SIG-M5 treated with dmso at 0.1 percent for 504 hours (cell line): ENCODE measurements at regions not wholly inside any gene's neighbourhood (a gene's known extent, or its start where the extent isn't known, plus 50 kb on each side); places are given as distances from the start of the nearest gene placed in this dataset.
"Not testable (repeated sequence)": the region's sequence is repeated elsewhere in the genome, so short reads cannot be mapped to it uniquely, and the experiment has no call there.

Experiments
- DNase-seq: peaks from one replicate; lab custom pipeline; 2025; ENCODE audit not compliant: unreplicated experiment; lab: John Stamatoyannopoulos, UW

DNA sequence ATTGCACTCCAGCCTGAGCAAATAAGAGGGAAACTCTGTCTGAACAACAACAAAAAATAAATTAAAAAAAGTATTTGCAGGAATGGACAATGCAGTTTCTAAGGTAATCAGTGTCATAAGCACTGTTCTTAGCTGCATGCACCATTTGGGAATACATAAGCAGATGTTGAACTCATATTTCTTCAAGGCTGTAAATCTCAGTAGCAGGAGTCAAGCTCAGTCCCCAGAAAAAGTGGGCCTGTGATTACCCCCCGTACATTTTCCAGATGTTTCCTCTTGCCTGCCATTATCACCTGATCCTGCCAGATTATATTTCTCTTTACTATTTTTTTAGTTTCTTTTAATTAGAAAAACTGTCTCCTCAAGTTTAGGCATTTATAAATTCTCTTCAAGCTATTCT is 667.6 kb upstream of the ANKRD30A start:
- DNase-seq = no peak

DNA sequence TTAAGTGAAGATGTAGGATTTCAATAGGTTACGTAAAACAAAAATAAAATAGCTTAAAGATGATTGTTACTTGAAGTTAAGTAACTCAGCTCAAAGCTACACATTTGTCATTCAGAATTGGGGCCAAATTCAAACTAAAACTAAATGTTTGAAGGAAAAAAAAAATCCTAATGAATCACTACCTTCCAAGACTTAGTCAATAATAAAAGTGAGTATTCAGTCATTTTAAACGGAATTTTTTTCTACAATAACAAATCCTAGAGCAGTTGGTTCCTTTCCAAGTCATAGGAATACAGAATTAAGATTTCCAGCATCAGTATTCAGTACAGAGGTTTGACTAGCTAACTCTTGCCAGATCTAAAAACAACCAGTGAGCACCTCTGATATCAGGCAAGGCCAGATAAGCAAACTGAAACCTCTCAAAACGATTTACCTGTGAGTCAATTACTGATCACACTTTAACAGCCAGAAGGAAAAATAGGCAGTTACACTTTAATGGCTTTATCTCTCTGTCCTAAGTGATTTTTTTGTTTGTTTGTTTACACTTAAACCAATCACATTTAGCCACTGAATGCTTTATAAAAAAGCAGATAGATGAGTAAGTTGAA is 669.8 kb upstream of the ANKRD30A start:
- no peak for DNase-seq

DNA sequence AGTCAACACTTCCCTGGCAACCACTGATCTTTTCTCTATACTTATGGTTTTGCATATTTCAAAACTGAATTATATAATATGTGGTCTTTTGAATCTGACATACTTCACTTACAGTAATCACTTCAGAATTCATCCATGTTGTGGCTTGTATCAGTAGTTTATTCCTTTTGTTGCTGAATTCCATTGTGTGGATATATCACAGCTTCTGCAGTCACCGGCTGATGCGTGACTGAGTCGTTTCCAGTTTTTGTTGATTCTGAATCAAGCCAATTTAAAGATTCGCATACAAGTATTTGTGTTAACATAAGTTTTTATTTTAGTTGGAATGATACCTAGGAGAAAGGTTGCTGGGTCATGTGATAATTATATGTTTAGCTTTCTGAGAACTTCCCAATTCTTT is 672.5 kb upstream of the ANKRD30A start:
- DNase-seq = no peak

DNA sequence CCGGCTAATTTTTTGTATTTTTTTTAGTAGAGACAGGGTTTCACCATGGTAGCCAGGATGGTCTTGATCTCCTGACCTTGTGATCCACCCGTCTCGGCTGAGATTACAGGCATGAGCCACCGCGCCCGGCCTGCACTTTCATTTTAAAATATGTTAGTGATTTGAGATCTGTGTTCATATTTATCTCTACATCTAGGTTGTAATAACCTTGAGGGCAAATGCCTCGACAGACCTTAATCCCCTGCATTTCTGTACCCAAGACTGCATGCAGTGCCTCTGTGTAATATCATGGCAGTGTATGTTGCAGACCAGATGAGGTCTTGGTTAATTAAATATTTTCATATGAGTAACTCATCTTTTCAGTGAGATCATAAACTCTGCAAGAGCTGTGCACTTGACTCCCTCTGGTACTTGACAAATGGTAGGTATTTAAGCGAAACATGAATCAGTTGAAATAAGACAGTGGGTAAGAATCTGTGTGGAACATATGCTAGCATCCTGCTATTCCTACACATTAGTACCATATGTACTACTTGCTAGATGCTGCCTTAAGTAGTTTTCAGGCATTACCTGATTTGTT is 673.9 kb upstream of the ANKRD30A start:
- DNase-seq = no peak

DNA sequence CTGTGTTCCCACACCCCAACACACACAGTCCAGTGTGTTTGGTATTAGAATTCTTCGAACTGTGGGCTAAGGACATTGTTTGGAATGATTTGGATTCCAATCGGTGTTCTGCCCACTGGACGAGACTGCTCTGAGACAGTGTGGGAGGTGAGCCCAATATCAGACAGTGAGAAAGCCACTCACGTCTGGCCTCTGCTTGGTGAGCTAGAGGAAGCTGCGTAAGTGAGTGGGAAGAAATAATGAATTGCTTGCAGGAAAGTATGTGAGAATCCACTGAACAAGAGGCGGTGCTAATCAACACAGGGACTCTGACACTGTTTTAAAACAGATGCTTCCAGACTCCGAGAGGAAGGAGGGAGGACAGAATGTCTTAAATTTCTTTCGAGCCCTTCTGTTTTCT is 675.0 kb upstream of the ANKRD30A start:
- DNase-seq = no peak

DNA sequence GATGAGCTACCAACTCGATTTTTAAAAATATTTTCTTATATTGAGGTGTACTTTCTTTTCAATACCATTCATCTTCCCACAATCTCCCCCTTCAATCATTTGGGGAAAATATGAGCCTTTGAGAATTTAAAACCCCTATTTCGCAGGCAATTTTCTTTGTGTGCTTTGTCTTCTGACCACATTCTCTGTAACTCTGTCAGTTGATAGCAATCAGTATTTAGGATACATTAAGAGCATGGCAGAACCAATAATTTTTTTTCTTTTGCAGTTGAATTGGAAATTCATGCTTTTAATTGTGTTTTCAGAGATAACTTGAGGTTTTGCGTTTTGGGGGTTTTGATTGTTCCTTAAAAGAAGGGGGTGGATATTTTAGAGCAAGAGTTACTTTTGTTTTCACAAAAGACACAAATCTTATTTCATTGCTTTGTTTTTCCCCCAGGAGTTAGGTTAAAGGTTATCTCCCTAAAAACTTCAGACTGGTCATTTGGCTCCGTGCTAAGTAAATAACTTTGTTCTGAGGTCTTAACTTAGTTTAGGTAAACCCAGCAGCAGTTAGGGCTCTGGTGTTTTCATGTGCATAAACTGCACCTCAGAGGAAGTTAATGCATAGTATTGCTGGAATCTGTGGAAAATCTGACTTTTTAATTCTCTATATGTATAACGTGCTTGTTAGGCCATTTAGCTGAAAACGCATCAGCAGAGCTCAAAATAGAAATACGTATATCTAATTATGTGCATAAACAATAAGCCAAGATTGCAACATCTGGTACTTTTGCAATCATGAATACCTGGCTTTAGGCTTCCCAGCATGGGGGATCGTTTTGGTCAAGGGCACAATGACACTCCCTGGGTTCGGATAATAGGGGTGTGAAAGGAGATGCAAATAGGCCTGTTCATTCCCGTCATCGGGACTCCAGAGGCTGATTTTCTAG is 676.4 kb upstream of the ANKRD30A start:
- no peak for DNase-seq

DNA sequence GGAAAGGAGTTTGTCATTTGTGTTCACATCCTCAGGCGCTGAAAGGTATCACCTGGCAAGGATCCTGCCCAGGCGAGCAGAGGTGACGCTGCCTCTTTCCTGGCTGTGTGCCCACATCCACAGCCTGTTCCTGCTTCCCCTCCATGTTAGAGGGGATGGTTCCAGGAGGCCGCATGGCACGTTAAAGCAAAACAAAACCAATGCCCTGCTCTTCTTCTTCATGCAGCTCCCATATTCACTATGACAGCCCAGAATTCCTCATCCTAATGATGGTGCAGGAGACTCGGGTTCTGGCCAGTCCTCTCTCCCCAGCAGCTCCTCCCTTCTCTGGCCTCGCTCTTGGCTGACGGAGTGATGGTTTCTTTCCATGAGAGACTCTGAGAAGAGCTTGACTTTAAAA is 678.5 kb upstream of the ANKRD30A start:
- DNase-seq = no peak

DNA sequence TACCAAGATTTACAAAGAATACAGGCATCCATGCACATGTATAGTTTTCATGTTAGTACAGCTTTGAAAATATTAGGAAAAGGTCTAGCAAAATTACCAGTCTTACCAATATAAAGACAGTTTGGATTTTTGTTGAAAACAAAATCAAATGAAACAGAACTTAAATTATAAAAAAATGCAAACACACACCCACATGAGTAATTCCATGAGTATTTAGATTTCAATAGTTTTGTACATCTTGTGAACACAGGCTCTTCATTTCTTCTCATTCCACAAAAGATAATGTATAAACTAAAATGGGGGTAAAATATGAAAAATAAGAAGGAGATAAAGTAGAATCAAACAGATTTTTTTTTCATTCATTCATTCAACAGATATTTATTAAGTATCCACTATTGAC is 682.2 kb upstream of the ANKRD30A start:
- no peak for DNase-seq

DNA sequence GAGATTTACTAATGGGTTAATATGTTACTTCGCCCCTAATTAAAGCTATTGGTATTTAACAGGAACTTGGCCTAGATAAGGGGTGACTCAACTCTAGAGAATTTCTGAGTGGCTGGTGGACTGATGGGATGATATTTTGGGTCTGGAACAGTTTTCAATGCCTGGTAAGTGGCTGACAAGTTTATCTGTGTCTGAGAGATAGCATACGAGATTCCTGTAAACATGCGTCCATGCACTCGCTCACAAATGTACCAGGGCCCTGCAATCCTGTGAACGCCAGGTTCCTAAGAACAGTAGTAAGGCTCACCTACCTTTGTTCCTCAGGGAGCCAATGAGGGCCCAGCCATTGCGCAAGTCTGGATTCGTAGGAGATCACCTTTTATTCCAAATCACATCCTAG is 683.8 kb upstream of the ANKRD30A start:
- no peak for DNase-seq

DNA sequence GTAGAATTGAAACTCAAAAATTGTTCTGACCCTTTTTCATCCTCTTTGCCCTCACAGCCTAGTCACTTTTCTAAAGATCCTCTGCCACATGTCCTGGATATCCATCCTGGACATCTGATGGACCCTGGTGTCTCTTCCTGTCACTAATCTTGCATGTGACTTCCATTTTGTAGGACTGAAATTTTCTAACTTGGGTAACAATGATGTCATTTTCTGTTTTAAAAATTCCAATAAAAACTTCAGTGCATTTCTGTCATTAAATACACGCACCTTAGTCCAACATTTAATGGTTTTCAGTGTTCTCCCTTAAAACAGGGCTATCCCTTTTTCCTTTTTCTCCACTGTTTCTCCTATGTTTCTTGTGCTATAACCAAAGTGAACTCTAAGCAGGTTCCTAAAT is 684.9 kb upstream of the ANKRD30A start:
- no peak for DNase-seq

DNA sequence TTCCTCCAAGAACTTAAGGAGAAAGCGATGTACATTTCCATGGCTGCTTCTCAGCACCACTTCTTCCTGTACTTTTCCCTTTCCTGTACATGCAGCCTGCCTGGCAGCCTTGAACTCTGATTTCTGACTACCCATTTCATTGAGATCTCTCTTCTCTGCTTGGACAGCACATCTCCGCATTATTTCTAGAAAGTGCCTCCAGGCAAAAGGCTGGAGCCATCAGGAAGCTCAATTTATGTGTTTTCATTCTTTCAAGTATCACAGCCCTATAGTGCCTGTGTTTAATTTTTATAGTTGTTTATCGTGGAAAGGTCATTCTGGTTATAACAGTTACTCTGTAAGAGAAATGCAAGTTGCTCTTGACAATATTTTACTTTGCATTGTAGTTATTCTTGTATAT is 688.0 kb upstream of the ANKRD30A start:
- no peak for DNase-seq

DNA sequence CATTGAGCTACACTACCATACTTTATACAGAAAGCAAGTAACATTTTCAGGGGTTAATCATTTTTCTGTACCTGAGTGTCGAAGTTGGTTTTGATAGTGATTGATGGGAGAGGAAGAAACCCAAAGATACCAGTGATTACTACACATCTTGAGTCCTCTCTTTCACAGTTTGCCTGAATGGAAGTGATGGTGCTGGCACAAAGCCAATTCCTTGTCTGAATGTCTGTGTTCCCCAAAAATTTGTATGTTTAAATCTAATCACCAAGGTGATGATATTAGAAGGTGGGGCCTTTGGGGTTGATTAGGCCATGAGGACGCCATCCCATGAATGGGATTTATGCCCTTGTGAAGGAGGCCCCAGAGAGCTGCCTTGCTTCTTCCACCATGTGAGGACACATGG is 696.9 kb upstream of the ANKRD30A start:
- DNase-seq = no peak

DNA sequence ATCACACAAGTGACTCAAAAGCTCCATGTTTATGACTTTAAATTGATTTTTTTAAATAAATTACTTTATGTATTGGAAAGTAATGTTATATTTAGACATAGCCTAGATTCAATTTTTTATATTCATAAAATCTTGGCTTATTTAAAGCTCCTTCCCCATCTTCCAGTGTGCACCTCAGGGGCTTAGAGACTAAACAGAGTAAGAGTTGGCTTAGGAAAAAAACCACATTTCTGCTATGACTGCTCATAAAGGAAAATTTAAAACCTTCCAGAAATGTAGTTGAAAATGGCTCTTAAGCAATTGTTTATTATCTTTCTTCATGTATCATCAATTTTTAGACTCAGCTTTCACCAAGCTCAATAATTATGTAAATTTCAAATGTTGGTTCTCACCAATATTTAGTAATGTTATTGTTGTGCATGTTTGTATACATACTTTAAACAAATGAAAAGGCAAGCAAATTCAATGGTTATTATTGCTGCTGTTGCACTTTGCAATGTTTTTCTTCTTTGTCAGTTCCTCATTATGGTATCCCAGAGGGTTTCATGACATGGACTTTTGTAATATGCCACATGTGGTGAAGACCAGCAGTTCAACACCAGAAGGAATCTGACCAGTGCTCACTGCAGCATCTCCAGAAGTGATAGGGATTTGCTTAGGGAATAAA is 700.1 kb upstream of the ANKRD30A start:
- DNase-seq = no peak

DNA sequence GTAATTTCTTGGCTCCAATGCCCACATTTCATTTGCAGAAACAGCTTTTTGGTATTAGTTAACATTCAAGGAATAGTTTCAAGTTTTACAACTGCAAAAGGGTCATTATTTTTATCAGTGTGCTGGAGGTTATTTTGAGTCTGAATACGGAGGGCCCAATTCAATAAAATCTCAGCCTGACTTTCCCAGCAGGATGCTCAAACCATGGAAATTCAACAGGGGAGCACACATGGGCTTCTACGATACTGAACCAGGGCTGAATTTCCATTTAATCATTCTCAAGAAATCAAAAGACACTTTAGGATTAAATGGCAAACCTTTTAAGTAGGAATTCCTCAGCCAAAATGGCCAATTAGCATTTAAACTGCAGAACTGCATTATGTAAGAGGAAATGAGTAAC is 700.9 kb upstream of the ANKRD30A start:
- no peak for DNase-seq

DNA sequence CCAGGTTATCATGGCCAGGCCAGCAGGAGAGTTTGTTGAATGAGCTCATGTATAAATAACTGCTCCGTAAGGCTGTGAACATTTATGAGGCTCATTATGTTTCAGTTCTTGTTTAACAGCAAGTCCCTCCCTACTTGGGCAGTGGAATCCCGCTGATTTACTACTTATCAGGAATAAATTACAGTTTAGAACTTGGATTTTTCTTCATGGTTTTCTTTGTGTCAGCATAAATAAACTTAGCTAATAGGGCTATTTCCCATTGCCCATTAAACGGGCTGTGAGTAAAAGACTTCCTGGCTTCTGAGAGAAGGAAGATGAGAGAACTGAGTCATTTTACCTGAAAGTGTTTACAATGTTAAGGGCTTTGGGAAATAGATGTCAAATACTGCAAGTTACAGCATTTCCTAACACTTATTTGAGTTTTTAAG is 701.6 kb upstream of the ANKRD30A start:
- DNase-seq = no peak

DNA sequence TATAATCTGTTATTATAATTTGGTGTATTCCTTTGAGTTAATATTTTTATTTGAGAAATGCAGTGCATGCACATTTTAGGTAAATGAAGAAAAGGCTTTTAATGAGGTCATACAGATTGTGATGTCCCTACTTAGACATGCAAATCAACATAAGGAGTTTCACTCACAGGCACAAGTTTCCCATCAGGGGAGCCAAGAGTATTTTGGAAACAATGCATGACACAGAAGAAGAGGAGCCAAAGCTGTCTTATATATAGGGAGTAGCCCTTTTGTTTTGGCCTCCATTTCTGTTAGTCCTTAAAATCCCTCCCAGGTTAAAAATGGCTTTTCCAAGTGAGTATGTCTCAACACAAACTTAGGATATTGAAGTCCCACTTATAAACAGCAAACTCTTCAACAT is 703.4 kb upstream of the ANKRD30A start:
- no peak for DNase-seq

DNA sequence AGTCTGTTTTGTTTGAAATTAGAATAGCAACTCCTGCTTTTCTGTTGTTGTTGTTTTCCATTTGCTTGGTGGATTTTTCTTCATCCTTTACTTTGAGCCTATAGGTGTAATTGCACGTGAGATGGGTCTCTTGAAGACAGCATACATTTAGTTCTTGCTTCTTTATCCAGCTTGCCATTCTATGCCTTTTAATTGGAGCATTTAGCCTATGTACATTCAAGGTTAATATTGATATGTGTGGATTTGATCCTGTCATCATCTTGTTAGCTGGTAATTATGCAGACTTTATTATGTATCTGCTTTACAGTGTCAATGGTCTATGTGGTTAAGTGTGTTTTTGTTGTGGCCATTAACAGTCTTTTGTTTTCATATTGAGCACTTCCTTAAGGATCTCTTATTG is 708.9 kb upstream of the ANKRD30A start:
- no peak for DNase-seq

DNA sequence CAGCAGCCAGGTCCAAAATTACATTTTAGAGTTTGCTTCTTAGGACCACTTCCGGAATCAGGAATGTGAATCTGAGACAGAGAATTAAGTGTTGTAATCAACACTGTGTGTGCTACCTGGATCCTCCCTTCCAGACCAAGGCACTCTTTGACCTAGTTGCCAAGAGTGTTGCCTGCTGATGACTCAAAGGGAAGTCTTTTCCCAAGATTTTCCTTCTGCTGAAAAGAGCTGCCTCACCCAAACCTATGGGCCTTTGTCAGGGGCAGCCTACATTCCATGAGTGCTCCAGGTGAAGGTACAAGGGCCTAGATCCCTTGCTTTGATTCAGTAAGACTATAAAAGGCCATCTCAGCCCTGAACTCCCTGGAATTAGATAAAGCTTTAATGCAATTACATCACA is 712.5 kb upstream of the ANKRD30A start:
- no peak for DNase-seq

DNA sequence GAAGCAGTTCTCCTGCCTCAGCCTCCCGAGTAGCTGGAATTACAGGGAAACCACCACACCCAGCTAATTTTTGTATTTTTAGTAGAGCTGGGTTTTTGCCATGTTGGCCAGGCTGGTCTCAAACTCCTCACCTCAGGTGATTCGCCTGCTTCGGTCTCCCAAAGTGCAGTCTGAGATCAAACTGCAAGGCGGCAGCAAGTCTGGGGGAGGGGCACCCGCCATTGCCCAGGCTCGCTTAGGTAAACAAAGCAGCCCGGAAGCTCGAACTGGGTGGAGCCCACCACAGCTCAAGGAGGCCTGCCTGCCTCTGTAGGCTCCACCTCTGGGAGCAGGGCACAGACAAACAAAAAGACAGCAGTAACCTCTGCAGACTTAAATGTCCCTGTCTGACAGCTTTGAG is 725.2 kb upstream of the ANKRD30A start:
- not testable (repeated sequence) for DNase-seq

DNA sequence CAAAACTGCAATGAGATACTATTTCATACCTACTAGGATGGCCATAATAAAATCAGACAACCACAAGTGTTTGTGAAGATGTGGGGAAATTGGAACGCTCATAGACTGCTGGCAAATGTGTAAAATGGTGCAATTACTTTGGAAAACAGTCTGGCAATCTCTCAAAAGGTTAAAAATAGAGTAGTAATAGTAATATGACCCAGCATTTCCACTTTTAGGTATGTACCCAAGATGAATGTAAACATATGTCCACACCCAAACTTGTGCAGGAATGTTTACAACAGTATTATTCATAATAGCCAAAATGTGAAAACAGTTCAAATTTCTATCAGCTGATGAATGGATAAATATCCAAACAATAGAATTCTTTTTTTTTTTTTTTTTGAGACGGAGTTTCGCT is 731.6 kb upstream of the ANKRD30A start:
- DNase-seq = no peak

DNA sequence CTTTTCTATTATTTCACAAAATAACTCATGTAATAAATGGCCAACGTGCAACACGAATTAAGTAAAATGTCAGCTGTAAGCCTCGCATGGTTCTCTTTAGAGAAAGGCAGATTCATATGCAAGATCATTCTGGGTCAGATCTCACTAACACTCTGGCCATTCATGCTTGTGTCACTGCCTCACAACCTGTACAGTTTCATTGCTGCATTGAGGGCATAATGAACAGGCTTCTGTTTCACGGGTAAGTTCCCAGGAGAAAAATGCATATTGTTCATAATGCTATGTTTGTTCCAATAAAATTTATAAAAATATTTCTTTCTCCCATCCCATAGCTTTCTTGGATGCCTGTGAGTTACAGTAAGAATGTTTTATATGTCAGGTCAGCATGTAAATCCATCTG is 734.0 kb upstream of the ANKRD30A start:
- DNase-seq = no peak

DNA sequence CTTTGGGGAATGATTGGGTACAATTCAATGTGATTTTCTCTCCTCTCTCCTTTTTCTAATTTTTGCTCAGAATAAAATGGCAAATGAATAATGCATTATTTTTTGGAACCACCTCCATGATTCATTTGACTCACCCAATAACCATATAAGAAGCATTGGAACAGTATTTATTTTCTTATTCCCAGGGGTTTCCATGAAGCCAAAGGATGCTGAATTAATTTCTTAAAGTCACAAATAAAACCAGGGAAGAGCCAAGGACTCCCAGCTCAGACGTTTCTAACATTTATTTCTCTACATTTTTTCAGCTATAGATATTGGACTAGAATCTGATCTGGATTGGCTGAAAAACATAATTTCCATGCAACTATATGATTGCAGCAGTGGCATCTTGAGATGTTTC is 735.2 kb upstream of the ANKRD30A start:
- no peak for DNase-seq
